CD4-positive, alpha-beta T cell (primary cell): ENCODE measurements at regions not wholly inside any gene's neighbourhood (a gene's known extent, or its start where the extent isn't known, plus 50 kb on each side); places are given as distances from the start of the nearest gene placed in this dataset.

Experiments
- ATAC-seq: fragments of 200-7000 bp; cut with Tn5 transposase; one replicate; pipeline ENCODE4 v1.10.0; 2022; ENCODE audit warnings: mild to moderate bottlenecking; ENCODE audit not compliant: poor library complexity
- CTCF ChIA-PET: fragments of 350-600 bp; sonication (Branson Sonifier 250); formaldehyde crosslinking; loops from one replicate; lab custom pipeline; 2021; ENCODE audit warnings: antibody characterized with exemption, inconsistent platforms; lab: Charles Lee
- POLR2A ChIA-PET: fragments of 350-600 bp; sonication (Branson Sonifier 250); formaldehyde crosslinking; loops from one replicate; lab custom pipeline; 2021; ENCODE audit warnings: antibody characterized with exemption, inconsistent platforms; lab: Charles Lee
- DNase-seq, 14 experiments: peaks; one replicate each; pipeline ENCODE4 v3.0.0-alpha.2; 2013 to 2020; ENCODE audit warnings: mixed read lengths in 2 of 14
- H3K27ac ChIP-seq, 2 donors: one replicate each; pipeline versions ENCODE4 v1.5.1 to v1.7.0; 2013; ENCODE audit warnings: low read length in 2 of 2, low read depth in 1 of 2, mild to moderate bottlenecking in 1 of 2
- H3K27me3 ChIP-seq, 2 experiments: 1 replicate in 1 of 2; 2 replicates in 1 of 2; pipeline versions ENCODE4 v1.6.1 to v1.7.0; 2013; ENCODE audit warnings: low read length in 2 of 2, control low read depth in 1 of 2, mild to moderate bottlenecking in 1 of 2, moderate library complexity in 1 of 2; ENCODE audit not compliant: insufficient read depth in 2 of 2, control insufficient read depth in 1 of 2
- H3K36me3 ChIP-seq: one replicate; pipeline ENCODE4 v1.6.1; 2013; ENCODE audit warnings: low read length, control low read depth; ENCODE audit not compliant: insufficient read depth
- H3K4me1 ChIP-seq: one replicate; pipeline ENCODE4 v1.6.1; 2013; ENCODE audit warnings: low read length, control low read depth; ENCODE audit not compliant: insufficient read depth
- H3K4me3 ChIP-seq: one replicate; pipeline ENCODE4 v1.5.1; 2013; ENCODE audit warnings: mild to moderate bottlenecking, low read length, moderate library complexity
- H3K9me3 ChIP-seq, 2 experiments: 1 replicate in 1 of 2; 2 replicates in 1 of 2; pipeline versions ENCODE4 v1.6.1 to v1.7.0; 2013; ENCODE audit warnings: low read length in 2 of 2, mild to moderate bottlenecking in 2 of 2, control low read depth in 1 of 2, moderate library complexity in 1 of 2; ENCODE audit not compliant: control insufficient read depth in 1 of 2, insufficient read depth in 1 of 2
- H3K27ac Mint-ChIP-seq: one replicate; pipeline ENCODE4 v1.8.0; 2020; ENCODE audit warnings: mixed read lengths
- H3K27me3 Mint-ChIP-seq: one replicate; pipeline ENCODE4 v1.8.0; 2021; ENCODE audit warnings: mixed read lengths
- H3K36me3 Mint-ChIP-seq: one replicate; pipeline ENCODE4 v1.8.0; 2021; ENCODE audit warnings: low read depth, mixed read lengths
- H3K4me1 Mint-ChIP-seq: one replicate; pipeline ENCODE4 v1.8.0; 2021; ENCODE audit warnings: low read depth, mixed read lengths
- H3K4me3 Mint-ChIP-seq: one replicate; pipeline ENCODE4 v1.8.0; 2020; ENCODE audit warnings: mild to moderate bottlenecking, mixed read lengths
- H3K9me3 Mint-ChIP-seq: one replicate; pipeline ENCODE4 v1.8.0; 2020; ENCODE audit warnings: mixed read lengths
- intact Hi-C, 2 experiments: fragments of 100-400 bp; cut with DNase I in 1 of 2; cut with micrococcal nuclease in 1 of 2; formaldehyde crosslinking; loops; one replicate each; pipeline versions ENCODE4 v1.15.1 to v1.9.0; 2023 to 2025; cut with DNase I, micrococcal nuclease
- TF ChIP-seq, protein P1 (sequence below): fragments of 200-600 bp; IDR thresholded peaks from one replicate; pipeline ENCODE4 v1.8.0; 2022; ENCODE audit warnings: antibody characterized with exemption, mild to moderate bottlenecking

DNA sequence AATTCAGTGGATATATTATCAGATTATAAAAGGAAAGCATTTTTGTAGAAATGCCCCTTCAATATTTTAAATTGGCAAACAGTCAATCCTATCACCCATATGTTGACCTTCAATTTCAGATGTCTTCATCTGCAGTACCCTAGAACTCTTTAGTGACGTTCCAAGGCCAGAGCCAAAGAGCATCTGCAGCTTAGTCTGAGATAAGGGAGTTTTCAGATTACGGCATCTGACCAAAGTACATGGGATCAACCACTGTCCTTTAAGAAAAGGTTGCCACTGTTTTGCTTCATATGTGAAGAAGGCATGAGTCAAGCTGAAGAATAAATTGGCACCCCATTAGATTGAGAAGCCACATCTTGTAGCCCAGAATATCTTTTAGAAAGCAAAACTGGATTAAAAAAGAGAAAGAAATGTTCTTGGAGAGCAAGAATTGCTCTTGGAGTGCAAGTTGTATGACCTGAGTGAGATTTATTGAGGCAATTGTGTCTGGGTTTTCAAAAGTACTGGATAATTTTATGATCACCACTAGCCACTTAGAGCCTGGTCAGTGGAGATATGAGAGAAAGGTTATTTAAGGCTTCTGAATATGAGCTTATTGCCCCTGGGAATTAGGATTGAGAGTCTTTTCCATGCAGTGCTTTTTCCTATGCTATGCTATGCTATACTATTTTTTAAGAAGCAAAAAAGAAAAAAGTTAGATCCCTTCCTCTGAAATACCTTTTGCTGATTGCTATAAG is 251.9 kb upstream of the NR3C2 start:
- Histone ChIP-seq H3K4me1 (no peaks in the 10 kb centered on the region), H3K27me3 (no peaks in the 10 kb centered on the region), H3K36me3 (no peaks in the 10 kb centered on the region), H3K9me3 (no peaks in the 10 kb centered on the region), H3K27ac (no peak overlapping the region), H3K4me3 (no peak overlapping the region)
- no peaks in the 10 kb centered on the region for H3K27me3 Mint-ChIP-seq
- no peak overlapping the region for H3K4me3 Mint-ChIP-seq
- H3K4me1 Mint-ChIP-seq: no peaks in the 10 kb centered on the region
- ATAC-seq (no peak), DNase-seq (no peak)
- intact Hi-C loops: no loop called here
- POLR2A ChIA-PET: no interaction called here
- no peak overlapping the region for H3K27ac Mint-ChIP-seq
- CTCF ChIA-PET: no interaction called here
- TF ChIP-seq, protein P1, sequence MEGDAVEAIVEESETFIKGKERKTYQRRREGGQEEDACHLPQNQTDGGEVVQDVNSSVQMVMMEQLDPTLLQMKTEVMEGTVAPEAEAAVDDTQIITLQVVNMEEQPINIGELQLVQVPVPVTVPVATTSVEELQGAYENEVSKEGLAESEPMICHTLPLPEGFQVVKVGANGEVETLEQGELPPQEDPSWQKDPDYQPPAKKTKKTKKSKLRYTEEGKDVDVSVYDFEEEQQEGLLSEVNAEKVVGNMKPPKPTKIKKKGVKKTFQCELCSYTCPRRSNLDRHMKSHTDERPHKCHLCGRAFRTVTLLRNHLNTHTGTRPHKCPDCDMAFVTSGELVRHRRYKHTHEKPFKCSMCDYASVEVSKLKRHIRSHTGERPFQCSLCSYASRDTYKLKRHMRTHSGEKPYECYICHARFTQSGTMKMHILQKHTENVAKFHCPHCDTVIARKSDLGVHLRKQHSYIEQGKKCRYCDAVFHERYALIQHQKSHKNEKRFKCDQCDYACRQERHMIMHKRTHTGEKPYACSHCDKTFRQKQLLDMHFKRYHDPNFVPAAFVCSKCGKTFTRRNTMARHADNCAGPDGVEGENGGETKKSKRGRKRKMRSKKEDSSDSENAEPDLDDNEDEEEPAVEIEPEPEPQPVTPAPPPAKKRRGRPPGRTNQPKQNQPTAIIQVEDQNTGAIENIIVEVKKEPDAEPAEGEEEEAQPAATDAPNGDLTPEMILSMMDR: no peak
- H3K36me3 Mint-ChIP-seq: no peaks in the 10 kb centered on the region
- H3K9me3 Mint-ChIP-seq: no peaks in the 10 kb centered on the region

DNA sequence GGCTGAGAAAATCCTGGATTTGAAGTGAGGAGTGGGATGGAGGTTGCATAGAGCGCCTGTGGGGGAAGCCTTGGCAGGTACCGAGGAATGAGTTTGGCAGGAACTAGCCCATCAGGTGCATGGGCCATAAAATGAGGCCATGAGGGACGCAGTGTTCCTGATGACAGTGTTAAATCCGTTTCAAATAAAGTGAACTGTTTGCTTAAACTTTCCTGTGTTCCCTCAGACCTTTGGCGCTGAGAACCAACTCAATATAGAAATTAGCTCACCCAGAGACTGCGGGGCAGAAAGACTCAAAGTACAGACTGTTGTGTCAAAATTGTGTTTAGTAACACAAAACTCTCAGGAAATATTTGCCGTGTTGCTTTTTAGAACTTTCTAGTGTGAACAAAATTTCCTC is 250.0 kb upstream of the NR3C2 start:
- Mint-ChIP-seq H3K36me3 (no peaks in the 10 kb centered on the region), H3K4me1 (no peaks in the 10 kb centered on the region), H3K27me3 (peaks cover 8% of the 10 kb centered on the region), H3K9me3 (no peaks in the 10 kb centered on the region), H3K27ac (no peak overlapping the region), H3K4me3 (no peak overlapping the region)
- TF ChIP-seq, protein P1: no peak
- Histone ChIP-seq H3K36me3 (no peaks in the 10 kb centered on the region), H3K4me3 (no peak overlapping the region), H3K27ac (no peak overlapping the region), H3K4me1 (no peaks in the 10 kb centered on the region), H3K27me3 (no peaks in the 10 kb centered on the region), H3K9me3 (no peaks in the 10 kb centered on the region)
- ATAC-seq: no peak
- ChIA-PET CTCF (no interaction called here), POLR2A (no interaction called here)
- no peak for DNase-seq
- intact Hi-C loops: no loop called here

DNA sequence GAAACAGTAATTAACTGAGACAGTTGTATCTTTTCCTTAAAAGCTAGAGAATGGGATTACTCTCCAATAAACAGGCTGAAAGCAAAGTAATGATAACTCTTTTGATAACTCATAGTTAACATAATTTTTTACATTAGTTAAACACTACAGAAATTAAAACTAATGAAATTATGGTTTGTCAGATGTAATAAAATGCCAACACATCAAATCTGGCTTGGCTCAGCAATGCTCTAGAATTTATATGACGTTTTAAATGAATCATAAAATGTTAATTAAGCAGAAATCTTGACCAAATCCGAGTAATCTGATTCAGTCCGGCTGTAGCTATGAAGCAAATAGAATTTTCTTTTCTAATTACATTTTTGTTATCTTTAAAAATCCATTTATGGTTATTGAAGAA is 244.2 kb upstream of the NR3C2 start:
- POLR2A ChIA-PET: no interaction called here
- Histone ChIP-seq H3K36me3 (no peaks in the 10 kb centered on the region), H3K4me1 (no peaks in the 10 kb centered on the region), H3K9me3 (no peaks in the 10 kb centered on the region), H3K27me3 (peaks cover 0 to 3% of the 10 kb centered on the region in 2 experiments), H3K27ac (no peak overlapping the region), H3K4me3 (no peak overlapping the region)
- DNase-seq (no peak), ATAC-seq (no peak)
- Mint-ChIP-seq H3K4me3 (no peak overlapping the region), H3K9me3 (no peaks in the 10 kb centered on the region), H3K27me3 (peaks cover 12% of the 10 kb centered on the region), H3K27ac (no peak overlapping the region), H3K36me3 (no peaks in the 10 kb centered on the region), H3K4me1 (no peaks in the 10 kb centered on the region)
- TF ChIP-seq, protein P1: no peak
- intact Hi-C loops: no loop called here
- CTCF ChIA-PET: no interaction called here
